NCI-H187 (cell line): ENCODE measurements at regions not wholly inside any gene's neighbourhood (a gene's known extent, or its start where the extent isn't known, plus 50 kb on each side); places are given as distances from the start of the nearest gene placed in this dataset.

ENCODE experiments used
- DNase-seq, 2 experiments: peaks; one replicate each; lab custom pipeline; 2025; lab: John Stamatoyannopoulos, UW

- DNase-seq = no peak
Measured at GRCh38 chr4:55754754-55755350, 64.7 kb upstream of the EXOC1L start.

DNA sequence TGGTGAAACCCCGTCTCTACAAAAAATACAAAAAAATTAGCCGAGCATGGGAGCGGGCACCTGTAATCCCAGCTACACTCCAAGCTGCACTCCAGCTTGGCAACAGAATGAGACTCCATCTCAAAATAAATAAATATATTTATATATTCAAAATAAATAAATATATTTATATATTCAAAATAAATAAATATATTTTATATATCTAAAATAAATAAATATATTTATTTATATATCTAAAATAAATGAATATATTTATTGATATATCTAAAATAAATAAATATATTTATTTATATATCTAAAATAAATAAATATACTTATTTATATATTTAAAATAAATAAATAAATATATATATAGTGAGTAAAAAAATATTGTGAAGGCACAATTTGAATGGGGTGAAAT, 63.4 kb upstream of the EXOC1L start:
- DNase-seq = no peak

DNA sequence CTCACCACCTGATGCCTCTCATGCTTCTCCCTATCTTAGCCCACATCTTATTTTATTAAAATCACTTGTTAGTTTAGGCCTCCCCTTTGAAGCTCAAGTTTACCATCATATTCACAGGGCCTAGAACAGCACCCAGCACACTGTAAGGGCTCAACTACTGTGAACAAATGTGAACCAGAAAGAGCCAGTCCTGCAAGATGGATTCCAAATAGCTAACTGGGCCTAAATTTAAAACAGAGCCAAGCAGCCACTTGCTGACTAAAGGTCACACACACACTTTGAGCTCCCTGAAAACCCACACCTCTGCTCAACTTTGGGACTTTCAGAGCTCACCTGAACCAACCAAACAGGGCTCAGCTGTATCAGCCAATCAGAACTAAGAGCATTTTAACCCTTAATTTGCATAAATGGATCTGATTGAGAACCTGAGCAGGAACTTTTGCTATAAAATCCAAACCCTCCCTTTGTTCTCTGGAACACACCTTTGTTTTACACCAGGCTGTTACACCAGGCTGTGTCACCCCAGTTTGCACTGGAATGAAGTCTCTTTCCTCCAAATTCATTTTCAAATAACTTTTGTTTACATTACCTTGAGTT, 62.1 kb upstream of the EXOC1L start:
- no peak for DNase-seq

GRCh38 chr4:55758066-55758465, 61.5 kb upstream of the EXOC1L start:
- DNase-seq = no peak

DNA sequence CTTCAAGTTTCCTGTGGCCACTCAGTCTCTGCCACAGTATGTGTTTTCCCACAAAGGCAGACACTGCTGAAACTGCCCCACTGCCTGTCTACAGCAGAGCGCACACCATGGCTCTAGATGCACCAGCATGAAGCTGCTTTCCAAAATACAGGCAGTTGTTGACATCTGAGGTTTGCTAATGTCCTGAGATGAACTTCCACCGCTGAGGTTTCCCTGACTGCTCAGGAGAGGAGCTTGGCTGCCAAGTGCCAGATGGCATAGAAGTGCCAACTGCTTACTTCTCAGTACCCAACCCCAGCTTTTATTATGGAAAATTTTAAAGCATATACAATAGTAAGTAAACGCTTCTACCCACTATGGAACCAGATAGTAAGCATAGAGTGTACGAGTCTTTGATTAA, 61.0 kb upstream of the EXOC1L start:
- no peak for DNase-seq

DNA sequence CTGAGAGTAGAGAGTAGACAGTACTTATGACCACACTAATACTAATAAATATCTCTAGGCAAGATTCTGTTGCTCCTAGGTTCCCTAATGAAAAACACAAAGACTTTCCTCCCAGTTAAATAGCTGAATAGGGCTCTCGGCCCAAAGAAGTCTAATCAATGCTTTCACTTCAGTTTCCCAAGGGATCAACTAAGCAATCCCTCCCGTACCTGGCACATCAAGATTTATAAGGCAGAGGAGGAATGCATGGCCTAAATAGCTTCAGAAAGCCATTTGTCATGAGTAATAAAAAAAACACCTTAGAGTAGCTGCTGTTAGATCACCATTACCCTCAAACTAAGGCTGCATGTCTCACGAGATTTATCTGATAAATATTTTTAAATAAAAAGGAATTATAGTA, 56.8 kb upstream of the EXOC1L start:
- peak; percentile 12 to 27 for DNase-seq

- no peak for DNase-seq
Measured at GRCh38 chr4:55763996-55764395, 55.6 kb upstream of the EXOC1L start.

DNA sequence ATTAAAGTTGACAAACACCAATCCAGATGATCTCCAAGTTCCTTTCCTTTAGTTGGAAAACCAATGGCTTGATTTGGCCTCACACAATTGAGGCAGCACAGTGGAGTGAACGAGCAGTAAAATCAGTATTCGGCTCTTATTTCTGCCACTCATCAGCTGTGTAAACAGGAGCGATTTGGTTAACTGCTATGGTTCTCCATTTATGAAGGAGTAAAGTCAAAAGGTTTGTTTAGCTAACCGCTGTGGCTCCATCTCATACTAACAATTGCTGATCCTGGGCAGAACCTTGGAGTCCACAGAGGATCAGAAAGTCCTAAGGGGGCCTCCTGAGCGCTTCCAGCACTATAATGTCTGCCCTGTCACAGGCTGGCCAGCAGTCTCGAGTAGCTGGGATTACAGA, 54.5 kb upstream of the EXOC1L start:
- peak; percentile 25 to 63 for DNase-seq

DNA sequence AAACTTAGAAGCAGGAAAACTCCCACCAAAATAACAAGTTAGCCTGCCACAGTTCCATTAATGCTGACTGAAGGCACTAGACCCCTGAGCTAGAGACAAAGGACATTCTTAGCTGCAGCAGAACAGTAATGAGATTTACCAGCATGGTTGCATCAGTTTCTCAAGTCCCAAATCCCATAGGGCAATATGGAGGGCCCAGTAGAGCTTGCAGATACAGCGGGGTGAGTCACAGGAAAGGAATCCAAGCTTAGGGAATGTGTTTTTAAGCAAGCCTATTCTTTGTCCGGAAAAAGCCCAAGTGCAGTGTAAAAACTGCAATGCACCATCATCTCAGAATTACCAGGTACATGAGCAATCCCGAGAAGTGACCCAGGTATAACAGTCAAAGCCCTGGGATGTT, 51.3 kb upstream of the EXOC1L start:
- DNase-seq = no peak
